Ascending aorta (tissue), 2 donors: ENCODE measurements at regions not wholly inside any gene's neighbourhood (a gene's known extent, or its start where the extent isn't known, plus 50 kb on each side); places are given as distances from the start of the nearest gene placed in this dataset.
A peak's percentile ranks its signal among the peaks of the same experiment; 100 is the strongest.

Experiments used
- DNase-seq, 2 donors: peaks; one replicate each; pipeline ENCODE4 v3.0.0-alpha.2; 2019; ENCODE audit warnings: low spot score in 2 of 2
- H3K27ac ChIP-seq, 2 donors: fragments of 200-600 bp; sonication (generic); one replicate each; pipeline ENCODE4 v1.5.1; 2016 to 2017; ENCODE audit warnings: mild to moderate bottlenecking in 1 of 2
- H3K27me3 ChIP-seq: fragments of 200-600 bp; sonication (generic); one replicate; pipeline ENCODE4 v1.5.1; 2017
- H3K36me3 ChIP-seq, 2 donors: fragments of 200-600 bp; sonication (generic); one replicate each; pipeline ENCODE4 v1.5.1; 2016
- H3K4me1 ChIP-seq, 2 donors: fragments of 200-600 bp; sonication (generic); one replicate each; pipeline ENCODE4 v1.5.1; 2016 to 2017; ENCODE audit warnings: mild to moderate bottlenecking in 1 of 2
- H3K4me3 ChIP-seq, 2 donors: fragments of 200-600 bp; sonication (generic); one replicate each; pipeline ENCODE4 v1.5.1; 2016 to 2017; ENCODE audit warnings: mild to moderate bottlenecking in 1 of 2
- H3K9me3 ChIP-seq, 2 donors: fragments of 200-600 bp; sonication (generic); one replicate each; pipeline ENCODE4 v1.5.1; 2016
- CTCF ChIP-seq, 3 experiments: fragments of 200-600 bp in 2 of 3; fragments of 450-650 bp in 1 of 3; sonication (generic) in 2 of 3; IDR thresholded peaks; one replicate each; pipeline ENCODE4 v1.5.1; 2016 to 2019; ENCODE audit warnings: antibody characterized with exemption in 3 of 3, mild to moderate bottlenecking in 1 of 3, moderate library complexity in 1 of 3
- intact Hi-C: fragments of 100-400 bp; cut with DNase I; formaldehyde crosslinking; loops from one replicate; pipeline ENCODE4 v1.15.1; 2023

DNA sequence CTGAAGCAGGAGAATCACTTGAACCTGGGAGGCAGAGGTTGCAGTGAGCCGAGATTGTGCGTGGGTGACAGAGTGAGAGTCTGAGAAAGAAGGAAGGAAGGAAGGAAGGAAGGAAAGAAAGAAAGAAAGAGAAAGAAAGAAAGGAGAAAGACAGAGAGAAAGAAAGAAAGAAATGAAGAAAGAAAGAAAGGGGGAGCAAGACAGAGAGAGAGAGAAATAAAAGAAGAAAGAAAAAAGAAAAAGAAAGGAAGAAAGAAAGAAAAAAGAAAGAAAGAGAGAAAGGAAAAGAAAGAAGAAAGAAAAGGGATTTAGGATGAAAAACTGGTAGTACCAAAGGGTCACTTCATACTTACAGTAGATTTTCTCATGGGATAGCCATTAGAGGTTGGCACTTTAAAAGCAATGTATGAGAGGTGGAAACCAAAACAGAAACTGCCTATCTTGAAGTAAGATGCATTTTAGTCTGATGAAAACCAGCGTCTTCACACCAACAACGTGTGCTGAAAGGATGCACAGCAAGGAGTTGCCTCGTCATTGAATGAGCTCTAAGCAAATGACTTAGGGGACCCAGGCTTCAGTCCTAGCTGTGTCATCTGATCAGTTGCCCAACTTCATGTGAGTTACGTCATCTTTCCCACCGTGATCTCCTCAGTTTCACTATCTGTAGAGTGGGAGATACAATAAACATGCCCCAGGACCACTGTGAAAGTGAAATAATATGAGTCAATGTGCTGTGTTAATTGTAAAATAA, 133.9 kb upstream of the NEDD9 start:
- Histone ChIP-seq H3K4me3 (no peak overlapping the region), H3K9me3 (no peaks in the 10 kb centered on the region), H3K27ac (peak overlapping the region; percentile 78 to 87), H3K36me3 (no peaks in the 10 kb centered on the region), H3K27me3 (no peaks in the 10 kb centered on the region), H3K4me1 (peaks cover 4 to 16% of the 10 kb centered on the region in 2 donors)
- no peak for DNase-seq
- intact Hi-C loops, result loop anchor here (2.0 to 5.0 kb wide), 3 partner anchors 68 to 126 kb away; no protein-coding TSS in a partner anchor
- TF ChIP-seq CTCF (IDR thresholded peaks at IDR 0.05), result no peak

DNA sequence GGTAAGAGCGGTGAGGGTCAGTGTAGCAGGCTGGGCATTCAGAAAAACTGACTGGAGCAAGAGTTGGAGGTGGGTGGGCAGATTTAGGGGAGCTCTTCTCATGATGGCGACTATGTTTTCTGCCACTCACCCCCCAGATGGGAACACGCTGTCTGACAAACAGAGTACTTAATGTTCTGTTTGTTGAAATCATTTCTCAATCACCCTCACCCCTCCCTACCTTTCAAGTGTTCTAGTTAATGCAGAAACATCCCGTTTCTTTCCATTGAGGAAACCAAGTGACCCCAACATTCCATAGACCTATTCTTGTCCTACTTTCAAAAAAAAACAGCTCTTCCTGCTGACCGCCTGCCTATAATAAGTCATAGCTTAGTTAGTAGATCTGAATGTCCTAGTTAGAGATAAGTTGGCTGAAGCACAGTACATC, 132.5 kb upstream of the NEDD9 start:
- intact Hi-C loops, result loop anchor here (2.0 to 5.0 kb wide), 4 partner anchors 48 to 168 kb away; no protein-coding TSS in a partner anchor
- Histone ChIP-seq H3K36me3 (no peaks in the 10 kb centered on the region), H3K27ac (peak overlapping the region; percentile 78 to 87), H3K4me3 (no peak overlapping the region), H3K4me1 (peaks cover 4 to 16% of the 10 kb centered on the region in 2 donors), H3K27me3 (no peaks in the 10 kb centered on the region), H3K9me3 (no peaks in the 10 kb centered on the region)
- TF ChIP-seq CTCF (IDR thresholded peaks at IDR 0.05), result no peak
- peak in 1 of 2 donors; percentile 78 for DNase-seq

DNA sequence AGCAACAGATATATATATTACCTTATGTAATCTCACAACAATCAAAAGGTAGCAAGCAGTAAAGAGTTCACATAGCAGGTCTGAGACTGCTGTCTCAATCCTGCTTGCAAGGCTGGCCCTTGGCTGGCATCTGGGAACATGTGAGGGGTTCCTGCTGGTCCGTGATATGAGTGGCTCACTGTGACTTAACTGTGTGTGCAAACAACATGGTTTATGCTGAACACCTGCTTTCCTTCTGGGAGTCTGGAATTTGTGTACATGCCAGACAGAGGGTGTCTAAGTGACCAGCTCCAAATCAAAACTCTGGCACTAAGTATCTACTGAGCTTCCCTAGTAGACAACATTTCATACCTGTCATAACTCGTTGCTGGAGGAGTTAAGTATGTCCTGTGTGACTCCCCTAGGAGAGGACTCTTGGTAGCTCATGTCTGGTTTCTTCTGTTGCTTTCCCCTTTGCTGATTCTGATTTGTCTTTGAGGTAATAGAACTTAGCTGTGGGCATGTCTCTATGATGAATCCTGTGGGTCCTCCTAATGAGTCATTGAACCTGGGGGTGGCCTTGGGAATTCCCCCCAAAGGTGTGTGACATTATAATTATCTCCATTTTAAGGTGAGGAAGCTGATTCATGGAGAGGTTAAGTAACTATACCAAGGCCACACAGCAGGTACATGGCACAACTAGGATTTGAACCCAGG, 131.6 kb upstream of the NEDD9 start:
- H3K27ac ChIP-seq, result peak overlapping the region; percentile 78 to 87
- intact Hi-C loops, result loop anchor here (2.0 to 5.0 kb wide), 2 partner anchors 49 to 167 kb away; no protein-coding TSS in a partner anchor
- DNase-seq, result no peak

DNA sequence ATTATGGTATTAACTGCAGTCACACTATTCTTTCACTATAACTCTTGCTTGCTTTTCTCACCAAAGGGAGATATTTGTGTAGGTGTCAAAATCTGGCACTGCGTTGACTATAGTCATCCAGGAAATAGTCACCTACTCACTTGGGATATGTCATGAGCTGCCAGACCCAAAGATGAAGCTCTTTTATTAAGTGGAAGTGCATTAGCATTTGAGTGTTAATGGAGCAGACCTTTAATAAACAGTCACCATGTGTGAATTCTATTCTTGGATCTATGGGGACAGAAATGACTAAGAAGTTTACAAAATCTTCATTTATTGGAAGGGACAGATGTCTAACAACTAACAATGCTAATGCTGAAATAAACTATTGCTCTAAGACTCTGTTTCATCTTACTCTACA, 130.1 kb upstream of the NEDD9 start:
- Histone ChIP-seq H3K27me3 (no peaks in the 10 kb centered on the region), H3K36me3 (no peaks in the 10 kb centered on the region), H3K4me3 (no peak overlapping the region), H3K27ac (no peak overlapping the region), H3K4me1 (peaks cover 4 to 16% of the 10 kb centered on the region in 2 donors), H3K9me3 (no peaks in the 10 kb centered on the region)
- TF ChIP-seq CTCF (IDR thresholded peaks at IDR 0.05), result no peak
- DNase-seq, result no peak
- intact Hi-C loops, result loop anchor here (5.0 kb wide), 1 partner anchor 165 kb away; no protein-coding TSS in a partner anchor

More for the DNA sequence above, 131.6 kb upstream of the NEDD9 start:
- Histone ChIP-seq H3K36me3 (no peaks in the 10 kb centered on the region), H3K9me3 (no peaks in the 10 kb centered on the region), H3K4me1 (peaks cover 4 to 16% of the 10 kb centered on the region in 2 donors), H3K4me3 (no peak overlapping the region), H3K27me3 (no peaks in the 10 kb centered on the region)
- no peak for TF ChIP-seq CTCF (IDR thresholded peaks at IDR 0.05)

DNA sequence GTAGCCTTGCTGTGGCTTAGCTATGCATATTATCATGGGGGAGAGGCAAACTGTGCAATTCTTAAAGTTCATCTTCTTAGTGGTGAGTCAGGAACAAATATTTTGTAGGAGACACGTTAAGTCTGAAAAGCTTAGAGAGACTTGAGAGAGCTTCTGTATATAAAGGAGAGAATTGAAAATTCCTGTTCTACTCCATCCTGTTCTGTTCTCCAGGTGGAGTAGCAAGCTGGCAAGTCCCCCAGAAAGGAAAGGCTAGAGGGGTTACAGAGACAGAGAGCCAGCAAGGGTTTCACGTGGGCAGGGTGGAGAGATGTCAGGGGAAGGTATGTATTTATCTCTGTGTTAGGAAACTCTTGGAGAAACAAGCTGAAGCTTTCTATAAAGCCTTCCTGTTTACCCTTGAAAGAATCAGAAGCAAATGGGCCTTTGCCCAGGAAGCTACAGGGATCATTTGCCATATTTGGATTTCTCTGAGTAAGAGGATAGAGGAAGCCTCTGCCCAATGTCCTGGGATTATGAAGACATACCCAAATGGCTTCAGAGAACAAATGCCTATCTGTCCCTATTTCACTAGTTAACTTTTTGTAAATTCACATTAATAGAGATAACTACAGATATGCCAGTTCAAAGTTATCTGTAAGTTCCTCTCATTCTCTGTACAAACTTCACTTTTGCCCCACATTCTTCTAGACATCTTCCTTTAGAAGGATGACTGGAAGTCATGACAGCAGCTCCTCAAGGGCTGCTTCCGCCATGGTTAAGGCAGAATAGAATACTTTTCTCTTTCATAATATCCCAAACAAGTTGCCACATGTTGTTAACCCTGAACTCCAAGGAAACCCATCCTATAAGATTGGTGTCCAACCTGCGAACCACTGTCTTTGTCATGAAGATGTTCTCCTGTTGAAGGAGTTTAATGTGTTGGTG, 126.7 kb upstream of the NEDD9 start:
- DNase-seq, result no peak
- H3K9me3 ChIP-seq, result no peaks in the 10 kb centered on the region
- intact Hi-C loops, result no loop called here
- no peak for TF ChIP-seq CTCF (IDR thresholded peaks at IDR 0.05)
- H3K4me1 ChIP-seq, result peaks cover 3 to 18% of the 10 kb centered on the region in 2 donors
- H3K4me3 ChIP-seq, result no peak overlapping the region
- no peak overlapping the region for H3K27ac ChIP-seq
- H3K27me3 ChIP-seq, result no peaks in the 10 kb centered on the region
- no peaks in the 10 kb centered on the region for H3K36me3 ChIP-seq
